ENCODE measurements at regions not wholly inside any gene's neighbourhood (a gene's known extent, or its start where the extent isn't known, plus 50 kb on each side); places are given as distances from the start of the nearest gene placed in this dataset.

- TF ChIP-seq POLR2A (IDR thresholded peaks at IDR 0.05) (no peak), CTCF (IDR thresholded peaks at IDR 0.05) (no peak)
- intact Hi-C loops (cut with DNase I) = no loop called here
- Histone ChIP-seq H3K27ac (no peak overlapping the region), H3K9me3 (no peaks in the 10 kb centered on the region), H3K4me3 (no peak overlapping the region), H3K4me1 (peaks cover 0 to 19% (median 0%) of the 10 kb centered on the region in 3 donors), H3K27me3 (peaks cover 0 to 38% (median 0%) of the 10 kb centered on the region in 4 donors), H3K36me3 (no peaks in the 10 kb centered on the region)
- no peak for DNase-seq
- WGBS, 2 donors = 83 to 91% methylated on average over 6 to 9 of the region's 10 CpGs
Measured at GRCh38 chr22:47342446-47342845, 580.0 kb downstream of the TBC1D22A start.

GRCh38 chr22:47341464-47341863 lies 579.0 kb downstream of the TBC1D22A start:
- WGBS, 2 donors = 72 to 96% methylated on average over 3 to 7 of the region's 7 CpGs
- Histone ChIP-seq H3K4me3 (no peak overlapping the region), H3K9me3 (no peaks in the 10 kb centered on the region), H3K4me1 (peaks cover 0 to 27% (median 3%) of the 10 kb centered on the region in 3 donors), H3K27ac (no peak overlapping the region), H3K27me3 (peaks cover 0 to 38% (median 0%) of the 10 kb centered on the region in 4 donors), H3K36me3 (no peaks in the 10 kb centered on the region)
- DNase-seq = no peak
- TF ChIP-seq POLR2A (IDR thresholded peaks at IDR 0.05) = no peak
- no peak for TF ChIP-seq CTCF (IDR thresholded peaks at IDR 0.05)
- intact Hi-C loops (cut with DNase I) = no loop called here

- H3K27me3 ChIP-seq = peaks cover 0 to 38% (median 0%) of the 10 kb centered on the region in 4 donors
- intact Hi-C loops (cut with DNase I) = no loop called here
- no peak overlapping the region for H3K27ac ChIP-seq
- H3K4me1 ChIP-seq = peaks cover 0 to 28% (median 3%) of the 10 kb centered on the region in 3 donors
- whole genome bisulfite sequencing, 2 donors = 28 to 54% methylated on average over 5 of the region's 5 CpGs
- TF ChIP-seq POLR2A (IDR thresholded peaks at IDR 0.05) (no peak), CTCF (IDR thresholded peaks at IDR 0.05) (no peak)
- no peak for DNase-seq
- H3K36me3 ChIP-seq = no peaks in the 10 kb centered on the region
- H3K4me3 ChIP-seq = no peak overlapping the region
- no peaks in the 10 kb centered on the region for H3K9me3 ChIP-seq
Measured at GRCh38 chr22:47340851-47341436, 578.5 kb downstream of the TBC1D22A start.

GRCh38 chr22:47337161-47337621 lies 574.7 kb downstream of the TBC1D22A start:
- no peaks in the 10 kb centered on the region for H3K36me3 ChIP-seq
- peaks cover 0 to 4% (median 0%) of the 10 kb centered on the region in 3 donors for H3K9me3 ChIP-seq
- intact Hi-C loops (cut with DNase I) = no loop called here
- peak overlapping the region; percentile 2 to 46 (median 34) for H3K4me3 ChIP-seq
- TF ChIP-seq POLR2A (IDR thresholded peaks at IDR 0.05) (no peak), CTCF (IDR thresholded peaks at IDR 0.05) (no peak)
- DNase-seq = no peak
- H3K4me1 ChIP-seq = peaks cover 0 to 34% (median 3%) of the 10 kb centered on the region in 3 donors
- 19 to 30% methylated on average over 7 of the region's 8 CpGs for WGBS, 2 donors
- H3K27me3 ChIP-seq = peaks cover 0 to 10% (median 0%) of the 10 kb centered on the region in 4 donors
- peak overlapping the region in 3 of 4 donors; percentile 32 to 72 (median 71) for H3K27ac ChIP-seq

- intact Hi-C loops (cut with DNase I) = no loop called here
- no peak overlapping the region for H3K4me3 ChIP-seq
- no peak for DNase-seq
- no peaks in the 10 kb centered on the region for H3K36me3 ChIP-seq
- H3K4me1 ChIP-seq = peaks cover 0 to 31% (median 3%) of the 10 kb centered on the region in 3 donors
- H3K27ac ChIP-seq = no peak overlapping the region
- 93 to 95% methylated on average over 3 of the region's 3 CpGs for WGBS, 2 donors
- TF ChIP-seq CTCF (IDR thresholded peaks at IDR 0.05) = no peak
- TF ChIP-seq POLR2A (IDR thresholded peaks at IDR 0.05) = no peak
- peaks cover 0 to 10% (median 0%) of the 10 kb centered on the region in 4 donors for H3K27me3 ChIP-seq
- peaks cover 0 to 4% (median 0%) of the 10 kb centered on the region in 3 donors for H3K9me3 ChIP-seq
Measured at GRCh38 chr22:47335958-47336357, 573.5 kb downstream of the TBC1D22A start.

Measured in esophagus squamous epithelium (tissue), 5 donors.